ENCODE measurements at regions not wholly inside any gene's neighbourhood (a gene's known extent, or its start where the extent isn't known, plus 50 kb on each side); places are given as distances from the start of the nearest gene placed in this dataset.

- no peak for TF ChIP-seq PPARA (CRISPR knock-in tag; IDR thresholded peaks at IDR 0.05; ENCODE audit: borderline replicate concordance)
- TF ChIP-seq SNAI2 (CRISPR knock-in tag; IDR thresholded peaks at IDR 0.05): no peak
- TF ChIP-seq BACH2 (CRISPR knock-in tag; IDR thresholded peaks at IDR 0.05; ENCODE audit: borderline replicate concordance): no peak
- TF ChIP-seq TCF4 (CRISPR knock-in tag; IDR thresholded peaks at IDR 0.05; ENCODE audit: borderline replicate concordance): no peak
- TF ChIP-seq ZFP30 (CRISPR knock-in tag; IDR thresholded peaks at IDR 0.05): no peak
- no peak for TF ChIP-seq GLIS3 (CRISPR knock-in tag; IDR thresholded peaks at IDR 0.05)
- no peak for TF ChIP-seq OSR1 (CRISPR knock-in tag; IDR thresholded peaks at IDR 0.05)
- TF ChIP-seq TOX (CRISPR knock-in tag; IDR thresholded peaks at IDR 0.05; ENCODE audit: borderline replicate concordance): no peak
- TF ChIP-seq CREB5 (CRISPR knock-in tag; IDR thresholded peaks at IDR 0.05; ENCODE audit: low read depth): no peak
- TF ChIP-seq ZFP3 (CRISPR knock-in tag; IDR thresholded peaks at IDR 0.05): no peak
- TF ChIP-seq, protein P1, sequence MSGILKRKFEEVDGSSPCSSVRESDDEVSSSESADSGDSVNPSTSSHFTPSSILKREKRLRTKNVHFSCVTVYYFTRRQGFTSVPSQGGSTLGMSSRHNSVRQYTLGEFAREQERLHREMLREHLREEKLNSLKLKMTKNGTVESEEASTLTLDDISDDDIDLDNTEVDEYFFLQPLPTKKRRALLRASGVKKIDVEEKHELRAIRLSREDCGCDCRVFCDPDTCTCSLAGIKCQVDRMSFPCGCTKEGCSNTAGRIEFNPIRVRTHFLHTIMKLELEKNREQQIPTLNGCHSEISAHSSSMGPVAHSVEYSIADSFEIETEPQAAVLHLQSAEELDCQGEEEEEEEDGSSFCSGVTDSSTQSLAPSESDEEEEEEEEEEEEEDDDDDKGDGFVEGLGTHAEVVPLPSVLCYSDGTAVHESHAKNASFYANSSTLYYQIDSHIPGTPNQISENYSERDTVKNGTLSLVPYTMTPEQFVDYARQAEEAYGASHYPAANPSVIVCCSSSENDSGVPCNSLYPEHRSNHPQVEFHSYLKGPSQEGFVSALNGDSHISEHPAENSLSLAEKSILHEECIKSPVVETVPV (CRISPR knock-in tag; IDR thresholded peaks at IDR 0.05): no peak
- no peak for TF ChIP-seq ESRRG (CRISPR knock-in tag; IDR thresholded peaks at IDR 0.05)
- no peak for TF ChIP-seq ARNTL (CRISPR knock-in tag; IDR thresholded peaks at IDR 0.05; ENCODE audit: borderline replicate concordance, low read depth)
- no peak for TF ChIP-seq ZC3H10 (CRISPR knock-in tag; IDR thresholded peaks at IDR 0.05)
- TF ChIP-seq, protein P2, sequence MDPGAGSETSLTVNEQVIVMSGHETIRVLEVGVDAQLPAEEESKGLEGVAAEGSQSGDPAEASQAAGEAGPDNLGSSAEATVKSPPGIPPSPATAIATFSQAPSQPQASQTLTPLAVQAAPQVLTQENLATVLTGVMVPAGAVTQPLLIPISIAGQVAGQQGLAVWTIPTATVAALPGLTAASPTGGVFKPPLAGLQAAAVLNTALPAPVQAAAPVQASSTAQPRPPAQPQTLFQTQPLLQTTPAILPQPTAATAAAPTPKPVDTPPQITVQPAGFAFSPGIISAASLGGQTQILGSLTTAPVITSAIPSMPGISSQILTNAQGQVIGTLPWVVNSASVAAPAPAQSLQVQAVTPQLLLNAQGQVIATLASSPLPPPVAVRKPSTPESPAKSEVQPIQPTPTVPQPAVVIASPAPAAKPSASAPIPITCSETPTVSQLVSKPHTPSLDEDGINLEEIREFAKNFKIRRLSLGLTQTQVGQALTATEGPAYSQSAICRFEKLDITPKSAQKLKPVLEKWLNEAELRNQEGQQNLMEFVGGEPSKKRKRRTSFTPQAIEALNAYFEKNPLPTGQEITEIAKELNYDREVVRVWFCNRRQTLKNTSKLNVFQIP (CRISPR knock-in tag; IDR thresholded peaks at IDR 0.05; ENCODE audit: borderline replicate concordance, low read depth): no peak
- no peak for TF ChIP-seq TSHZ2 (CRISPR knock-in tag; IDR thresholded peaks at IDR 0.05)
- TF ChIP-seq ZNF8 (CRISPR knock-in tag; IDR thresholded peaks at IDR 0.05): no peak
- TF ChIP-seq ISL1 (CRISPR knock-in tag; IDR thresholded peaks at IDR 0.05): no peak
- no peak for TF ChIP-seq CSDC2 (CRISPR knock-in tag; IDR thresholded peaks at IDR 0.05)
- ATAC-seq: no peak
Measured at GRCh38 chr5:102130386-102130785, 165.7 kb downstream of the SLCO4C1 start.

- TF ChIP-seq, protein P3, sequence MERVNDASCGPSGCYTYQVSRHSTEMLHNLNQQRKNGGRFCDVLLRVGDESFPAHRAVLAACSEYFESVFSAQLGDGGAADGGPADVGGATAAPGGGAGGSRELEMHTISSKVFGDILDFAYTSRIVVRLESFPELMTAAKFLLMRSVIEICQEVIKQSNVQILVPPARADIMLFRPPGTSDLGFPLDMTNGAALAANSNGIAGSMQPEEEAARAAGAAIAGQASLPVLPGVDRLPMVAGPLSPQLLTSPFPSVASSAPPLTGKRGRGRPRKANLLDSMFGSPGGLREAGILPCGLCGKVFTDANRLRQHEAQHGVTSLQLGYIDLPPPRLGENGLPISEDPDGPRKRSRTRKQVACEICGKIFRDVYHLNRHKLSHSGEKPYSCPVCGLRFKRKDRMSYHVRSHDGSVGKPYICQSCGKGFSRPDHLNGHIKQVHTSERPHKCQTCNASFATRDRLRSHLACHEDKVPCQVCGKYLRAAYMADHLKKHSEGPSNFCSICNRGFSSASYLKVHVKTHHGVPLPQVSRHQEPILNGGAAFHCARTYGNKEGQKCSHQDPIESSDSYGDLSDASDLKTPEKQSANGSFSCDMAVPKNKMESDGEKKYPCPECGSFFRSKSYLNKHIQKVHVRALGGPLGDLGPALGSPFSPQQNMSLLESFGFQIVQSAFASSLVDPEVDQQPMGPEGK (CRISPR knock-in tag; IDR thresholded peaks at IDR 0.05; ENCODE audit: borderline replicate concordance): no peak
- no peak for TF ChIP-seq ZFP30 (CRISPR knock-in tag; IDR thresholded peaks at IDR 0.05)
- no peak for ATAC-seq
Measured at GRCh38 chr5:102119252-102119651, 176.8 kb downstream of the SLCO4C1 start.

DNA sequence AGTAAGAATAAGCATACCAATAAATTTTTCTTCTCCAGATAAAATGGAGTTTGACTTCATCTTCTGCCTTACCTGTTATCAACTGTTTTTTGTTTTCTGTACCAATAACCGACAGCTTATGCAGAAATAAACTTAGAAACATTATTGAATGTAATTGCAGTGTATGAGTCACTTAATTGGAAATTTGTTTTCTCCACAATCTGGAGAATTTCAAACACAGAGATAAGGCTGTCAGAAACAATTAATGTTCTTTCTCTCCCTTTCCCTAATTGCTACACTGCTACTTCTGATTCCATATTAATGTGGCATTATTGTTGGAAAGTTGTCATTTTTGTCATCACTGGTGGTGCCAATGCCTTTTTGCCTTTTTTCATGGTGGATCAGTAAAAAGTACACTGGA, 180.3 kb downstream of the SLCO4C1 start:
- ATAC-seq: no peak
- TF ChIP-seq, protein P3 (CRISPR knock-in tag; IDR thresholded peaks at IDR 0.05; ENCODE audit: borderline replicate concordance): no peak
- TF ChIP-seq ARNTL (CRISPR knock-in tag; IDR thresholded peaks at IDR 0.05; ENCODE audit: borderline replicate concordance, low read depth) (no peak), TOX (CRISPR knock-in tag; IDR thresholded peaks at IDR 0.05; ENCODE audit: borderline replicate concordance) (no peak), ZC3H10 (CRISPR knock-in tag; IDR thresholded peaks at IDR 0.05) (no peak), SNAI2 (CRISPR knock-in tag; IDR thresholded peaks at IDR 0.05) (no peak), TCF4 (CRISPR knock-in tag; IDR thresholded peaks at IDR 0.05; ENCODE audit: borderline replicate concordance) (peak; percentile 86), CREB5 (CRISPR knock-in tag; IDR thresholded peaks at IDR 0.05; ENCODE audit: low read depth) (peak; percentile 88), TSHZ2 (CRISPR knock-in tag; IDR thresholded peaks at IDR 0.05) (peak; percentile 63; the same call in 1 of the 2 replicates), ISL1 (CRISPR knock-in tag; IDR thresholded peaks at IDR 0.05) (peak; percentile 96), OSR1 (CRISPR knock-in tag; IDR thresholded peaks at IDR 0.05) (no peak)
